SK-MEL-5 (cell line): ENCODE measurements at regions not wholly inside any gene's neighbourhood (a gene's known extent, or its start where the extent isn't known, plus 50 kb on each side); places are given as distances from the start of the nearest gene placed in this dataset.
"Not testable (repeated sequence)": the region's sequence is repeated elsewhere in the genome, so short reads cannot be mapped to it uniquely, and the experiment has no call there.

Experiments
- DNase-seq: peaks from one replicate; pipeline ENCODE4 v3.0.0-alpha.2; 2016; ENCODE audit warnings: low read depth, low spot score
- in situ Hi-C: cut with HindIII; loops from 2 replicates; pipeline ENCODE4 v1.10.0; 2016; ENCODE audit warnings: low sequenced_read_pairs, high pct_unique_total_duplicates, low pct_unique_long_range_greater_than_20kb

- no peak for DNase-seq
- in situ Hi-C loops: no loop called here
These were observed 259.0 kb upstream of the RGMA start for GRCh38 chr15:93347986-93348385.

- in situ Hi-C loops: no loop called here
- DNase-seq: no peak
These were observed 257.0 kb upstream of the RGMA start for GRCh38 chr15:93345981-93346380.

- DNase-seq, in situ Hi-C loops: not testable (repeated sequence)
These were observed 254.4 kb upstream of the RGMA start for GRCh38 chr15:93343402-93343801.

- in situ Hi-C loops: no loop called here
- DNase-seq: no peak
These were observed 252.2 kb upstream of the RGMA start for GRCh38 chr15:93341164-93341563.

- in situ Hi-C loops: no loop called here
- DNase-seq: no peak
These were observed 251.4 kb upstream of the RGMA start for GRCh38 chr15:93340406-93340805.

DNA sequence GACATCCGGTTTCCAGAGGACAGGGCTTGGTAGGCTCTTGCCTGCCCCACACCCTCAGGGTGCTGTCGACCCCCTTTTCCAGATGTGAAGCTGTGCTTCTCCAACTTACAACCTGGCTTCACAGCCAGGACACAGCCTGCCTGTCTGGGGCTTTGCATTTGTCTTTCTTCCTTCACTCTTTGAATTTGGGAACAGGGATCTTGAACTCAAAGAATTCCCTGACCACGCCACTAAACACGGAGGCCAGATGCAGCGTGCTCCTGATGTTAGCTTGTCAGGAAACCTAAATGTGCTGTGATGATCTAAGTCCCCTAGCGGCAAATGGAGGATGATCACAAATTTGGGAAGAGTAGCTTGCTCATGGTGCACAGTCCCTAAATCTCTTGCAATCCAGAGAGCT, 244.8 kb upstream of the RGMA start:
- peak; percentile 59 for DNase-seq
- in situ Hi-C loops: no loop called here

DNA sequence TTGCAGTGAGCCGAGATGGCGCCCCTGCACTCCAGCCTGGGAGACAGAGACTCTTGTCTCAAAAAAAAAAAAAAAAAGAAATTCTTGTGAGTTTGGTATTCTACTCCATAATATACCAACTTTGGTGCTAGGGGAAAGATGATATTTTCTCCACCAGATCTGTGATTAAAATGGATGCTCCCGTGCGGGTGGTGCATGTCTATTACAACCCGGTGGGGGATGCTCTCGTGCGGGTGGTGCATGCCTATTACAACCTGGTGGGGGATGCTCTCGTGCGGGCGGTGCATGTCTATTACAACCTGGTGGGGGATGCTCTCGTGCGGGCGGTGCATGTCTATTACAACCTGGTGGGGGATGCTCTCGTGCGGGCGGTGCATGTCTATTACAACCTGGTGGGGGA, 244.1 kb upstream of the RGMA start:
- in situ Hi-C loops, DNase-seq: not testable (repeated sequence)

GRCh38 chr15:93332168-93332553, 243.2 kb upstream of the RGMA start:
- no peak for DNase-seq
- in situ Hi-C loops: no loop called here

DNA sequence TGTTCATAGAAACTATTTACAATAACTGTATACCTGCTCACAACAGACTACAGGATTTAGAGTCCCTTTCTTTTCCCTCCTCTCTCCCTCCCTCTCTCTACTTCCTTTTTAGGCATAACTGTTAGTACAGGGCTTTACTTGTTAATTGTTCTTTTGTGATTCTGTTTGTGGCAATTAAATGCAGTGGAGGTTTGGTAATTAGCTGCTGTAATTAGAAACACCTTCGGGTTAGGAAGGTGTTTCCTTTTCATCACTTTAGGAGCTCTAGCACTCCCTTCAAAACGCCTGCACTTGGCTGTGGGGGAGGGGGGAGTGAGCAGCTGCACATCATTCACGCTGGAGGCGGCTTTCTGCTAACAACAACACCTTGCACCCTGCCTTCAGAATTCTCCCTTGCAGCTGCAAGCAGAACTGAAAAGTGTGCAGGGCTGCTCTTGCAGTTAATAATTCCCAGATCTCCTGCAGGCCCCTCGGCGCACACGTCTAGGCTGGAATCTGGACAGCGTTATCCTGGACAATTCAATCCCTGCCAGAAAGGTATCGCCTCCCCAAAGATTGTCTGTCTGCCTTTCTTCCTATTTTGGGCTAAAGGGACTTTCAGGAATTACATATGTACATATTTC, 242.6 kb upstream of the RGMA start:
- in situ Hi-C loops: no loop called here
- DNase-seq: no peak

- in situ Hi-C loops: no loop called here
- no peak for DNase-seq
These were observed 242.0 kb upstream of the RGMA start for GRCh38 chr15:93330912-93331544.

DNA sequence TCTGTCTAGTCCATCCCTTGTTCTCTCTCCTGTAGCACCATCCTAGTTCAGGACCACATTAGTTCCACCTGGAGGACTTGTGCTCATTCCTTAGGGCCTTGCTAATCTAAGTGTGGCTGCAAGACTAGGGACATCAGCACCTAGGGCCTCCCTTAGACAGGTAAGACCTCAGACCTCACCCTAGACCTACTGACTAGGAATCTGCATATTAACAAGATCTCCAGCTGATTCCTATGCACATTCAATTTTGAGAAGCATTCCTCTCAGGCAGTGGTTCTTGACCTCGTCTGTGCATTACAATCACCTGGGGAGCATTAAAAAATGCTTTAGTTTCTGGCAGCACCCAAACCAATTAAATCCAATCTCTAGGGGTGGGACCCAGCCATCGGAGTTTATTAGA, 238.4 kb upstream of the RGMA start:
- no peak for DNase-seq
- in situ Hi-C loops: no loop called here

DNA sequence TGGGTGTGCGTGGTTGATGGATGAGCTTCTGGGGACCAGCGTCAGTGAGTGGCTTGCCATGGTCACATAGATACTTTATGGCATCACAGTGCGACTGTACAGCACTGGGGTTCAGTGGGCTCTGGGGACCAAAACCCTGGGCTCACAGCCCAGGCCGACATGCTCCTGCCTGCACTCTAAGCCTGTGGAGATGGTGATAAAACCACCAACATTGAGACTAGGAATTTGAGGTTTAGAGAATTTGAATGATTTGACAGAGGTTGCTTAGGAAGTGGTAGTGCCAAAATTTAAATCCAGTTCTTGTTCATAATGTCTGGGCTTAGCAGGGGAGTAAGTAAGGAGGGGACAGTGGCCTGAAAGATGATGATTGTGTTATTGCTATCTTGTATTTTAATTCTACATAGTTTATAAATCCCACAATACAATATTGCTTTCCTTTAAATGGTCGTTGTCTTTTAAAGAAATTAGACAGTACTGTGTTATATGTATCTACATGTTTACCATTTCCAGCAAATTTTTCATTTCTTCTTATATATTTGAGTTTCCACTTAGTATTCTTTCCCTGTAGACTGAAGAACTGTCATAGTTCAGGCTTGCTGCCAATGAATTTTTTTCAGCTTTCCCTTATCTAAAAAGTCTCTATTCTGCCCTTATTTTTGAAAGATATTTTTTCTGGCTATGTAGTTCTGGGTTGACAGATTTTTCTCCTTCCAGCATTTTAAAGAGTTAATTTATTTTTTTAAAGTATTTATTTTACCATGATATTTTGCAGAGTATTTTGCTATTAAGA, 235.4 kb upstream of the RGMA start:
- in situ Hi-C loops: no loop called here
- no peak for DNase-seq

- no peak for DNase-seq
These were observed 232.9 kb upstream of the RGMA start for GRCh38 chr15:93321881-93322282.

GRCh38 chr15:93319121-93319814, 230.3 kb upstream of the RGMA start:
- in situ Hi-C loops: no loop called here
- no peak for DNase-seq

More at GRCh38 chr15:93321881-93322282, 232.9 kb upstream of the RGMA start:
- in situ Hi-C loops: no loop called here

DNA sequence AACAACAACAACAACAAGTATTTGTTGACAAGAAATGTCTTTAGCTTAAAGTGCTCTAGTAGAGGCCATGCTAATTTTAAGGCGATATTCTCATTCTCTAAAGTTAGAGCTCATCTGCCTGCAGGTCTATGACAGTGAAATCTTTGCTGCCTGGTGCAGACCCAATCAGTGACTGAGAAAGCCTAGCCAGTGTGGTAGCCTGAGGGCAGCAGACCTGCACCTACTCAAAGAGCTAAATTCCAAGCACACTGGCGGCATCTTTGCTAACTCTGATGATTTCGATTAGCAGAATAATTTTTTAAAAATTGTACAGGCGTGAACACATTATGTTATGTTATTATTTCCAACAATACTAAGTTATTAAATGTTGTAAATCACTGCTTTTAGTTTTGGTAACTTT, 228.8 kb upstream of the RGMA start:
- in situ Hi-C loops: no loop called here
- no peak for DNase-seq

- DNase-seq: no peak
- in situ Hi-C loops: no loop called here
These were observed 225.2 kb upstream of the RGMA start for GRCh38 chr15:93314245-93314644.

- in situ Hi-C loops: no loop called here
- DNase-seq: no peak
These were observed 224.0 kb upstream of the RGMA start for GRCh38 chr15:93312891-93313486.

DNA sequence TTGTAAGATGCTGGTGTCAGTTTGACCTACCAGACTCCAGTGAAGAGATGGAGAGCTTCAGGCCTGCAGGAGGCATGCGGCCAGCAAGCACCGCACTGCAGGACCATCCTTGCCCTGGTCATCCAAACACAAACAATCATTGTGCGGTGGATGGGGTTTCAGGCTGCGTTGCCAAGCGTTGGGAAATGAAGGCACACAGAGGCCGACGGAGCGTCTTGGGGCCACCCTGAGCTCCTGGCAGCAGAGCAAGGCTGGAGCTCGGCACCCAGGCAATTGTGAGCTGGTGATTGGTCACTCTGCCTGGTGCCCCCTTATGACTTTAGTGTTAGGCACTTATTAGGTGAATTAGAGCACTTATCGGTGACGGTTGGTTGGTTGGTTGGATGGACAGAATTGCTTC, 222.6 kb upstream of the RGMA start:
- DNase-seq: no peak
- in situ Hi-C loops: no loop called here
